ENCODE measurements at regions not wholly inside any gene's neighbourhood (a gene's known extent, or its start where the extent isn't known, plus 50 kb on each side); places are given as distances from the start of the nearest gene placed in this dataset.
A peak's percentile ranks its signal among the peaks of the same experiment; 100 is the strongest.

DNA sequence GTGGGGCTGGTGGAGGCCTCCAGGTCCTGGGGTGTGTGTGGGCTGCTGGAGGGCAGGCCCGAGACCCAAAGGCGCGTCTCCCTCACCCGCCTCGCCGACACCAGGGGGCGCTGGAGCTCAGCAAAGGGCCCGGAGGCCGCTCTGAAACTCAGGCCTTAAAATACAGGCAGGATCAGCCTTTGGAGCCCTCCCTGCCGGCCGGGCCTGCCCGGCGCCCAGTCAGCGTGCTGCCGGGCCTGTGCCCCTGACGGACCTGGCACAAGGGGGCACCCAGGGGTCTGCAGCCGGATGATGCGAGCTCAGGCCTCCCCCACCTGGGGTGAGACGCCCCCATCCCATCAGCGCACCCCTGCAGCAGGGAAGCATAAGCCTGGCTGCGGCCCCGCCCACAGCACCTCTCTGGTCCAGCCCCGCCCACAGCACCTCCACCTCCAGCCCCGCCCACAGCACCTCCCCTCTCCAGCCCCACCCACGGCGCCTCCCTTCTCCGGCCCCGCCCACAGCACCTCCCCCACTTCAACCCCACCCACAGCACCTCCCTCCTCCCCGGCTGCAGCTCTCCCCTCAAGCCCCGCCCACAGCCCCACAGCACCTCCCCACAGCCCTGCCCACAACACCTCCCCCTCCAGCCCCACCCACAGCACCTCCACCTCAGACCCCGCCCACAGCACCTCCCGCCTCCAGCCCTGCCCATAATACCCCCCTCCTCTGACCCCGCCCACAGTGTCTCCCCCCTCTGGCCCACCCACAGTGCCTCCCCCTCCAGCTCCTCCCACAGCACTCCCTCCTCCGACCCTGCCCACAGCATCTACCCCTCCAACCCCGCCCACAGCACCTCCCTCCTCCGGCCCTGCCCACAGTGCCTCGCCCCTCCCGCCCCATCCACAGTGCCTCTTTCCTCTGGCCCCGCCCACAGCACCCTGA, 92.8 kb upstream of the OTOS start:
- TF ChIP-seq, protein P1, sequence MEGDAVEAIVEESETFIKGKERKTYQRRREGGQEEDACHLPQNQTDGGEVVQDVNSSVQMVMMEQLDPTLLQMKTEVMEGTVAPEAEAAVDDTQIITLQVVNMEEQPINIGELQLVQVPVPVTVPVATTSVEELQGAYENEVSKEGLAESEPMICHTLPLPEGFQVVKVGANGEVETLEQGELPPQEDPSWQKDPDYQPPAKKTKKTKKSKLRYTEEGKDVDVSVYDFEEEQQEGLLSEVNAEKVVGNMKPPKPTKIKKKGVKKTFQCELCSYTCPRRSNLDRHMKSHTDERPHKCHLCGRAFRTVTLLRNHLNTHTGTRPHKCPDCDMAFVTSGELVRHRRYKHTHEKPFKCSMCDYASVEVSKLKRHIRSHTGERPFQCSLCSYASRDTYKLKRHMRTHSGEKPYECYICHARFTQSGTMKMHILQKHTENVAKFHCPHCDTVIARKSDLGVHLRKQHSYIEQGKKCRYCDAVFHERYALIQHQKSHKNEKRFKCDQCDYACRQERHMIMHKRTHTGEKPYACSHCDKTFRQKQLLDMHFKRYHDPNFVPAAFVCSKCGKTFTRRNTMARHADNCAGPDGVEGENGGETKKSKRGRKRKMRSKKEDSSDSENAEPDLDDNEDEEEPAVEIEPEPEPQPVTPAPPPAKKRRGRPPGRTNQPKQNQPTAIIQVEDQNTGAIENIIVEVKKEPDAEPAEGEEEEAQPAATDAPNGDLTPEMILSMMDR (conservative IDR thresholded peaks at IDR 0.05), result peak; percentile 84
- TF ChIP-seq ZFX (IDR thresholded peaks at IDR 0.05), result no peak

Measured in C4-2B (cell line).